ENCODE measurements at regions not wholly inside any gene's neighbourhood (a gene's known extent, or its start where the extent isn't known, plus 50 kb on each side); places are given as distances from the start of the nearest gene placed in this dataset.

DNA sequence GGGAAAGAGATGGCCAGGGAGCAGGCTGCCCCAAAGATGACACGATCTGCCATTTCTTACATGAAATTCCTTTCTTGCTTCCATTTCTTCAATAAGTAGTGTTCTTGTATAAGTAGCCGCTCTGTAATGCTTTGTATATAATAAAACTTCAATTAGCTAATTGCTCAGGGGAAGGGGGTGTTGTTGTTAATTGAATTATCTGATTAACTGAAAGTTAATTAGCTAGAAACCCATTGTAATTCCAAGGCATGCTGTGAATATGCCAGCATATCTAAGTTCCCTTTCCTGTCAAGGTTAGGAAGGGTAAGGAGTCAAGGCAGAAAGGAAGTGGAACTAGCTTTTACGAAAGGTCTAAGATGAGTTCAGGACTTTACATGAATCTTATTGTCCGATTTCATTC lies 765.9 kb downstream of the TYW1 start:
- H3K56ac ChIP-seq (ENCODE audit: extremely low read depth, insufficient read depth, low read length), result no peak overlapping the region
- no peaks in the 10 kb centered on the region for H3K36me3 ChIP-seq (ENCODE audit: control insufficient read depth, insufficient read depth, low read length)
- H2BK20ac ChIP-seq (ENCODE audit: low read depth, low read length), result no peak overlapping the region
- no peak overlapping the region for H3K27ac ChIP-seq (ENCODE audit: insufficient read depth, low read length)
- BruUV-seq (replicated peaks), result no TSS peak
- WGBS, 2 experiments (ENCODE audit: extremely low coverage in 2 of 2, insufficient read length in 1 of 2), result no CpG with 5 or more reads among the region's 4 CpGs
- no peak overlapping the region for H4K8ac ChIP-seq (ENCODE audit: low read depth in 2 of 2, low read length in 2 of 2)
- H3K4me2 ChIP-seq (ENCODE audit: low read depth, low read length), result no peak overlapping the region
- dilution Hi-C loops (cut with HindIII; ENCODE audit: low sequenced_read_pairs, unreplicated experiment), result no loop called here
- H3K14ac ChIP-seq (replicated peaks; ENCODE audit: low read depth, low read length), result no peak overlapping the region
- H3K79me1 ChIP-seq (ENCODE audit: low read depth in 1 of 2, low read length in 2 of 2), result no peaks in the 10 kb centered on the region
- H2BK15ac ChIP-seq (ENCODE audit: low read depth, low read length), result no peak overlapping the region
- peaks cover 12% of the 10 kb centered on the region for H3K9me3 ChIP-seq (ENCODE audit: control insufficient read depth, insufficient read depth, low read length)
- no peak overlapping the region for H2BK5ac ChIP-seq (ENCODE audit: low read depth, low read length, poor library complexity, severe bottlenecking)
- no peak overlapping the region for H4K5ac ChIP-seq (ENCODE audit: low read depth, low read length)
- POLR2A ChIA-PET (ENCODE audit: unreplicated experiment), result no interaction called here
- H2AK5ac ChIP-seq (ENCODE audit: low read depth, low read length), result no peak overlapping the region
- H3K18ac ChIP-seq (ENCODE audit: low read depth, low read length), result no peak overlapping the region
- no peaks in the 10 kb centered on the region for H3K4me1 ChIP-seq (ENCODE audit: control insufficient read depth, insufficient read depth, low read length)
- ATAC-seq (ENCODE audit: low read depth) (no peak), DNase-seq (no peak)
- H3K9ac ChIP-seq (ENCODE audit: low read depth, low read length), result no peak overlapping the region
- no peak overlapping the region for H2BK120ac ChIP-seq (ENCODE audit: low read depth, low read length)
- intact Hi-C loops (cut with micrococcal nuclease), result no loop called here
- no peak for TF ChIP-seq CEBPB (IDR thresholded peaks at IDR 0.05; ENCODE audit: low read depth, low read length)
- TF ChIP-seq MXI1 (IDR thresholded peaks at IDR 0.05; ENCODE audit: borderline replicate concordance, low read depth, low read length), result no peak
- TF ChIP-seq MAFK (IDR thresholded peaks at IDR 0.05; ENCODE audit: low read depth, low read length), result no peak
- TF ChIP-seq BHLHE40 (IDR thresholded peaks at IDR 0.05; ENCODE audit: low read depth, low read length), result no peak
- TF ChIP-seq RCOR1 (IDR thresholded peaks at IDR 0.05; ENCODE audit: insufficient replicate concordance, low read length), result no peak
- TF ChIP-seq, protein P1, sequence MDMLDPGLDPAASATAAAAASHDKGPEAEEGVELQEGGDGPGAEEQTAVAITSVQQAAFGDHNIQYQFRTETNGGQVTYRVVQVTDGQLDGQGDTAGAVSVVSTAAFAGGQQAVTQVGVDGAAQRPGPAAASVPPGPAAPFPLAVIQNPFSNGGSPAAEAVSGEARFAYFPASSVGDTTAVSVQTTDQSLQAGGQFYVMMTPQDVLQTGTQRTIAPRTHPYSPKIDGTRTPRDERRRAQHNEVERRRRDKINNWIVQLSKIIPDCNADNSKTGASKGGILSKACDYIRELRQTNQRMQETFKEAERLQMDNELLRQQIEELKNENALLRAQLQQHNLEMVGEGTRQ (IDR thresholded peaks at IDR 0.05; ENCODE audit: low read depth, low read length), result no peak
- no peaks in the 10 kb centered on the region for H3K27me3 ChIP-seq (ENCODE audit: control insufficient read depth, insufficient read depth, low read length)
- H4K20me1 ChIP-seq (ENCODE audit: insufficient read depth, low read length), result no peaks in the 10 kb centered on the region
- H3K9me1 ChIP-seq (ENCODE audit: insufficient read depth, low read length), result no peaks in the 10 kb centered on the region
- no peak overlapping the region for H2AK9ac ChIP-seq (replicated peaks; ENCODE audit: low read depth, low read length, poor library complexity)
- H3K4ac ChIP-seq (ENCODE audit: low read depth, low read length), result no peak overlapping the region
- CTCF ChIA-PET, result no interaction called here
- no peak overlapping the region for H3K4me3 ChIP-seq (ENCODE audit: insufficient read depth, low read depth, low read length)
- in situ Hi-C loops (cut with MboI; ENCODE audit: low sequenced_read_pairs), result no loop called here
- H2AFZ ChIP-seq (replicated peaks; ENCODE audit: low read length, poor library complexity), result no peak overlapping the region
- no peak overlapping the region for H4K91ac ChIP-seq (ENCODE audit: insufficient read depth, low read depth, low read length)
- no peak overlapping the region for H3K23ac ChIP-seq (ENCODE audit: low read depth, low read length)

Data from IMR-90 (cell line).